ENCODE measurements at regions not wholly inside any gene's neighbourhood (a gene's known extent, or its start where the extent isn't known, plus 50 kb on each side); places are given as distances from the start of the nearest gene placed in this dataset.

DNA sequence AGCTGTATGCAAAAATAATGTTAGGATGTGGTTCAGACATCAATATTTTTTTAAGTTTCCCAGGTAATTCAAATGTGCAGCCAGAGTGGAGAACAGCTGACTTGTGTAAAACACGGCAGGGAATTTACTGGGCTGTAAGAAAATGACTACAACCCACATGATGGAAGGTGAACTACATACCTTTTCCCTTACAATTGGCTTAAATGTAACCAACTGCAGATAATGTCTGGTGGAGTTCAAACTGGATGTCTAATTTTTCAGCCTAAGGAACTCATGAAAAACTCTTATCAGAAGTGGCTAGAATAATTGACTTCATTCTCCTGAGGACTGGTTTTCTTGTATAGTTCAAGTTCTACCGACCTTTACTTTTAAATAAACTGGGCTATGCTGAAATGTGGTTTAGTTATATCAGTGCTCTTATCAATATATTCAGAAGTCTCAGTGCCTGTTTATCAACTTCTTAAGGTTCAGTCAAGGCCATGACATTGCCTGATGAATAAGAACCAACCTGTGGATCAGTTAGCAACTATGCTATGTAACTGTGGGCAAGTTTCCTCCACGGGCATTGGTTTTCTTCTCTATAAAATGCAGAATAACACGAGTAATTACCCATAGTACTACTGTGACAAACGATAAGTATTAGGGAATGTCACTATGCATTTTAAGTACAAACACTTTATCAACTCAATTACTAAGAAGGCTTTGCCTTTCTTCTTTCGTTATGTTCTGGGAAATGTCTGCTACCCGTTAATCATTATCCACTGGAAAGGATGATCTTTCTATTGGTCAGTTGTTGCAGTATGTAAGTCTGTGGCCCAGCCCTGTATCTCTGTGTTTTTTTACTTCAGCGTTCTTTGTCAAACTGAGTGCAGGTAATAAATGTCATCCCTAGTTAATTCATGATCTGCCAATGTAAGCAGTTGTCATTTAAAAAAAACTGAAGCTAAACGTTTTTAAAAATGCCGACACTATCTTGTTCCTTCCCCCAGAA, 181.6 kb downstream of the PCDH7 start:
- TF ChIP-seq, protein P1, sequence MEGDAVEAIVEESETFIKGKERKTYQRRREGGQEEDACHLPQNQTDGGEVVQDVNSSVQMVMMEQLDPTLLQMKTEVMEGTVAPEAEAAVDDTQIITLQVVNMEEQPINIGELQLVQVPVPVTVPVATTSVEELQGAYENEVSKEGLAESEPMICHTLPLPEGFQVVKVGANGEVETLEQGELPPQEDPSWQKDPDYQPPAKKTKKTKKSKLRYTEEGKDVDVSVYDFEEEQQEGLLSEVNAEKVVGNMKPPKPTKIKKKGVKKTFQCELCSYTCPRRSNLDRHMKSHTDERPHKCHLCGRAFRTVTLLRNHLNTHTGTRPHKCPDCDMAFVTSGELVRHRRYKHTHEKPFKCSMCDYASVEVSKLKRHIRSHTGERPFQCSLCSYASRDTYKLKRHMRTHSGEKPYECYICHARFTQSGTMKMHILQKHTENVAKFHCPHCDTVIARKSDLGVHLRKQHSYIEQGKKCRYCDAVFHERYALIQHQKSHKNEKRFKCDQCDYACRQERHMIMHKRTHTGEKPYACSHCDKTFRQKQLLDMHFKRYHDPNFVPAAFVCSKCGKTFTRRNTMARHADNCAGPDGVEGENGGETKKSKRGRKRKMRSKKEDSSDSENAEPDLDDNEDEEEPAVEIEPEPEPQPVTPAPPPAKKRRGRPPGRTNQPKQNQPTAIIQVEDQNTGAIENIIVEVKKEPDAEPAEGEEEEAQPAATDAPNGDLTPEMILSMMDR (IDR thresholded peaks at IDR 0.05) = no peak
- TF ChIP-seq EZH2 (IDR thresholded peaks at IDR 0.05) = no peak

Data from neural progenitor cell (in vitro differentiated cells).